ENCODE measurements at regions not wholly inside any gene's neighbourhood (a gene's known extent, or its start where the extent isn't known, plus 50 kb on each side); places are given as distances from the start of the nearest gene placed in this dataset.
"Not testable (repeated sequence)": the region's sequence is repeated elsewhere in the genome, so short reads cannot be mapped to it uniquely, and the experiment has no call there.

DNA sequence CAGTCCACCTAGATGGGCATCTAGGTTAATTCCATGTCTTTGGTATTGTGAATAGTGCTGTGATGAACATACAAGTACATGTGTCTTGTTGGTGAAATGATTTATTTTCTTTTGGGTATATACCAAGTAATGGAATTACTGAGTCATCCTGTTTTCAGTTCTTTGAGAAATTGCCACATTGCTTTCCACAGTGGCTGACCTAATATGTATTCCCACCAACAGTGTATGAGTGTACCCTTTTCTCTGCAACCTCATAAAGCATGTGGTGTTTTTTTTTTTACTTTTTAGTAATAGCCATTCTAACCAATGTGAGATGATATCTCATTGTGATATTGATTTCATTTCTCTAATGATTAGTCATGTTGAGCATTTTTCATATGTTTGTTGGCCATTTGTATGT is 86.0 kb upstream of the NDN start:
- TF ChIP-seq EP300 (IDR thresholded peaks at IDR 0.05): no peak
- TF ChIP-seq, protein P1, sequence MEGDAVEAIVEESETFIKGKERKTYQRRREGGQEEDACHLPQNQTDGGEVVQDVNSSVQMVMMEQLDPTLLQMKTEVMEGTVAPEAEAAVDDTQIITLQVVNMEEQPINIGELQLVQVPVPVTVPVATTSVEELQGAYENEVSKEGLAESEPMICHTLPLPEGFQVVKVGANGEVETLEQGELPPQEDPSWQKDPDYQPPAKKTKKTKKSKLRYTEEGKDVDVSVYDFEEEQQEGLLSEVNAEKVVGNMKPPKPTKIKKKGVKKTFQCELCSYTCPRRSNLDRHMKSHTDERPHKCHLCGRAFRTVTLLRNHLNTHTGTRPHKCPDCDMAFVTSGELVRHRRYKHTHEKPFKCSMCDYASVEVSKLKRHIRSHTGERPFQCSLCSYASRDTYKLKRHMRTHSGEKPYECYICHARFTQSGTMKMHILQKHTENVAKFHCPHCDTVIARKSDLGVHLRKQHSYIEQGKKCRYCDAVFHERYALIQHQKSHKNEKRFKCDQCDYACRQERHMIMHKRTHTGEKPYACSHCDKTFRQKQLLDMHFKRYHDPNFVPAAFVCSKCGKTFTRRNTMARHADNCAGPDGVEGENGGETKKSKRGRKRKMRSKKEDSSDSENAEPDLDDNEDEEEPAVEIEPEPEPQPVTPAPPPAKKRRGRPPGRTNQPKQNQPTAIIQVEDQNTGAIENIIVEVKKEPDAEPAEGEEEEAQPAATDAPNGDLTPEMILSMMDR (IDR thresholded peaks at IDR 0.05): no peak
- TF ChIP-seq POLR2AphosphoS5 (IDR thresholded peaks at IDR 0.05): no peak
- no peak for TF ChIP-seq POLR2A (IDR thresholded peaks at IDR 0.05)
- no peaks in the 10 kb centered on the region for H3K4me1 ChIP-seq
- H3K36me3 ChIP-seq: no peaks in the 10 kb centered on the region
- no peaks in the 10 kb centered on the region for H3K9me3 ChIP-seq
- DNase-seq: no peak
- no peaks in the 10 kb centered on the region for H3K27me3 ChIP-seq
- no peak overlapping the region for H3K27ac ChIP-seq
- intact Hi-C loops (cut with DNase I): no loop called here
- H3K4me3 ChIP-seq: no peak overlapping the region

DNA sequence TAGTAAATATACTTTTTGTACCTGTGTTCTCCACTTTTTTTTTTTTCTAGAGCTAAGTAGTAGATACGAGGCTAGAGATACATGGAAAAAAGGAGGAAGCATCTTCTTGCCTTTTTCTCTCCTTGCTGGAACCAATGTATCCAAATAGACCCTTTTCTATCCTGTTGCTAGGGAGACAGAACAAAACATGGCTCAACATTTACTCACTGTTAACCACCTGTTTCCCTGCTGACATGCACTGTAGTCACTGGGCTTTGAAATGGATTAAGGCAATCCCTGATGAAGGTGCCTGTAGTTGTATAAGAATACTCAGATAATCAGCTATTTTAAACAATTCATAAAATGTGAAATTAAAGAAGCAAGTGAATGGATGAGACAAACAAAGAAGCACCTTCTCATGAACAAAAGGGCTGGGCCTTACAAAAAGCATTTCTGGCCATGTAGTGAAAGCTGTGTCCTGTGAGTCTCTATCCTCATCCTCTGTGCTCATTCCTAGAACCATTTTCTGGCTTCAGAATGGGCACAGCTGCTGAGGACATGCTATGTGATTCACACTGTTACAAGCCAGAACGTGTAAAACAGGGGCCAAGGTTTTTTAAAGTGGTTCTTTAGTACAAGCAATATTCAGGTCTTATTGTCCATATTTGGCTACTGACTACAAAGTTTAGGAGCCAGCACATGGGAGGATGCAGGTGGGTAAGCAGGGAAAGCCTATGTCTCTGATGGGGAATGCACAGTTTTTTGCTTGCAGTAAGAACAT is 100.4 kb upstream of the NDN start:
- no peak for DNase-seq
- no peaks in the 10 kb centered on the region for H3K4me1 ChIP-seq
- WGBS, 2 donors: 31 to 33% methylated on average over 2 of the region's 2 CpGs
- intact Hi-C loops (cut with DNase I): no loop called here
- H3K9me3 ChIP-seq: peaks cover 0 to under 1% (median 0%) of the 10 kb centered on the region in 4 donors
- no peaks in the 10 kb centered on the region for H3K36me3 ChIP-seq
- H3K27me3 ChIP-seq: no peaks in the 10 kb centered on the region
- TF ChIP-seq POLR2AphosphoS5 (IDR thresholded peaks at IDR 0.05) (no peak), POLR2A (IDR thresholded peaks at IDR 0.05) (no peak)
- TF ChIP-seq, protein P1 (IDR thresholded peaks at IDR 0.05): no peak
- no peak overlapping the region for H3K4me3 ChIP-seq
- no peak overlapping the region for H3K27ac ChIP-seq

DNA sequence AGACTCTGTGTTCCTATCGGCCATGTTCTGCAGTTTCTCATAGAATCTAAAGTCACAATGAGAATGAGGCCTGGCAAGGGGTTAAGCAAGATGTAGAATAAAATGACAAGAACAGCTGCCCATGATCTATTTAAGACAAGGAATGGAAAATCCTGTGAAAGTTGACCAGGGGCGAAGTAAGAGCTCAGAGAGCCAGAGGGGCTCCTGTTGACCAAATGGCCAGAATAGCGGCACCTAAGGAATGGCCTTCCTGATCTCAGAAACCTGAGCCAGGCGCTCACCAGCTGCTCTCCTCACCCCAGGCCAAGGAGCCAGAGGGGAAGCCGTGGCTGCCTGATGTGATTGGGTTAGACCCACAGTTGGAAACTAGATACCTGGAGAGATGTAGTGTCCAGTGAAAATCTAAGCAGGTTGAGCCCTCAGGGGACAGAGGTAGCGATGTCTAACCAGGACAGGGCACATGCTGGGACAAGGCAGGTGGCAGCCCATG is 106.1 kb upstream of the NDN start:
- peaks cover 0 to 2% (median 0%) of the 10 kb centered on the region in 4 donors for H3K9me3 ChIP-seq
- H3K4me3 ChIP-seq: no peak overlapping the region
- TF ChIP-seq POLR2AphosphoS5 (IDR thresholded peaks at IDR 0.05): no peak
- H3K4me1 ChIP-seq: no peaks in the 10 kb centered on the region
- intact Hi-C loops (cut with DNase I): no loop called here
- H3K27me3 ChIP-seq: peaks cover 0 to 5% (median 0%) of the 10 kb centered on the region in 3 donors
- 65 to 78% methylated on average over 6 of the region's 6 CpGs for WGBS, 2 donors
- H3K27ac ChIP-seq: no peak overlapping the region
- no peaks in the 10 kb centered on the region for H3K36me3 ChIP-seq
- DNase-seq: no peak

DNA sequence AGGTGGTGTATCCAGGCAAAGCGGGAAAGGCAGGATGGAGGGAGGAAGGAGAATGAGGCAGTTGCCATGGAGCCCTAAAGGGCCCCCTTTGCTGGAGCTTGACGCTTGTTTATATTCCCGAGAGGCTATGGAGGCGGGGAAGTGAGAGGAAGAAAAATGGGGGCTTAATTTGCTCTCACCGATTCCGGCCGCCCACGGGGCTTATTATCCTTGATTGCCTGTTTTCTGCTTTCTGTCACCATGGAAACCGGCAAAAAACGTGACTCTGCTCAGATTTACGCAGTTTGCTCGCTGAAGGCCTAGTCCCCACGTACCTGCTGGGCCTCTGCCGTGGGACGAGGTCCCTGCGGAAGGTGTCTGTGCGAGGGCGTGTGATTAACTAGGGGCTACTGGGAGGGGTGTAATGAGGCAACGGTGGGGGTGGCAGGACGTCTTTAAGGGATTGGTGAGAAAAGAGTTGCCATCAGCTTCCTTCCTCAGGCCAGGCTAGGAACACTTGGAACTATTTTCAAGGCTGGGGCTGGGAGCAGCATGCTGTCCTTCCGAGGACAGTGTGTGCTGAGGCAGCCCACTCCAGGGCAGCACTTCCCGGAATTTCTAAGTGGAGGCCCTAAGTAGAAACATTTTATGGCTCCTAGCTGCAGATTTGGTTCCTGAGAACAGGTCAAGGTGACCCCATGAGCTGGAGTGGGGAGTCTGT is 110.8 kb upstream of the NDN start:
- H3K27ac ChIP-seq: no peak overlapping the region
- H3K27me3 ChIP-seq: peaks cover 0 to 5% (median 0%) of the 10 kb centered on the region in 3 donors
- TF ChIP-seq, protein P1 (IDR thresholded peaks at IDR 0.05): no peak
- TF ChIP-seq POLR2A (IDR thresholded peaks at IDR 0.05): no peak
- TF ChIP-seq EP300 (IDR thresholded peaks at IDR 0.05): no peak
- TF ChIP-seq POLR2AphosphoS5 (IDR thresholded peaks at IDR 0.05): no peak
- peaks cover 0 to 5% (median 0%) of the 10 kb centered on the region in 4 donors for H3K9me3 ChIP-seq
- no peak overlapping the region for H3K4me3 ChIP-seq
- no peak for DNase-seq
- 63 to 74% methylated on average over 22 of the region's 22 CpGs for WGBS, 2 donors
- no peaks in the 10 kb centered on the region for H3K4me1 ChIP-seq
- H3K36me3 ChIP-seq: no peaks in the 10 kb centered on the region
- intact Hi-C loops (cut with DNase I): no loop called here

DNA sequence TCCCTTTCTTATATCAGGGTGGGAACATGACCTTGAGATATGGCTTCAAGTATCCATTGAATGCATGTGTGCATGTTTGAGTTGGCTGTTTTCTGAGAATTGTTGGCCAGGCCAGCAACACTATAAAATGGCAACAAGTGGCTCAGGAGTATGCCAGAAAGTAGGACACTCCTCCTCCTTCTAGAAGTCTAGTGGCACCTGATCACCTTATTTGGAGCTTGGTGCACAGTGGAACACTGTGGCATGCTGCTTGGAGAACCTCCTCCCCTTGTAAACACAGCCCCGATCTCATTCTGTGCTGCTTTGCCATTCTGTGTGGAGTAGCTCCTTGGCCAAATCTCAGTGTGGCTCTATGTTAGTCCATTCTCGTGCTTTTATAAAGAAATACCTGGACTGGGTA is 114.8 kb upstream of the NDN start:
- intact Hi-C loops (cut with DNase I): no loop called here

DNA sequence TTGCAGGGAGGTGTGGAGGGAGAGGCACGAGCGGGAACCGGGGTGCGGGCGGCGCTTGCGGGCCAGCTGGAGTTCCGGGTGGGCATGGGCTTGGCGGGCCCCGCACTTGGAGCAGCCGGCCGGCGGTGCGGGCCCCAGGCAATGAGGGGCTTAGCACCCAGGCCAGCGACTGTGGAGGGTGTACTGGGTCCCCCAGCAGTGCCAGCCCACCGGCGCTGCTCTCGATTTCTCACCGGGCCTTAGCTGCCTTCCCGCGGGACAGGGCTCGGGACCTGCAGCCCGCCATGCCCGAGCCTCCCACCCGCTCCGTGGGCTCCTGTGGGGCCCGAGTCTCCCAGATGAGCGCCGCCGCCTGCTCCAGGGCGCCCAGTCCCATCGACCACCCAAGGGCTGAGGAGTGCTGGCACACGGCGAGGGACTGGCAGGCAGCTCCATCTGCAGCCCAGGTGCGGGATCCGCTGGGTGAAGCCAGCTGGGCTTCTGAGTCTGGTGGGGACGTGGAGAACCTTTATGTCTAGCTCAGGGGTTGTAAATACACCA is 115.9 kb upstream of the NDN start:
- H3K4me1 ChIP-seq; H3K36me3 ChIP-seq; H3K4me3 ChIP-seq; intact Hi-C loops (cut with DNase I); H3K27ac ChIP-seq; H3K27me3 ChIP-seq; H3K9me3 ChIP-seq; DNase-seq: not testable (repeated sequence)
- 89% methylated on average over 37 of the region's 37 CpGs for WGBS, 2 donors

More for the DNA sequence above, 114.8 kb upstream of the NDN start:
- Histone ChIP-seq H3K4me1 (no peaks in the 10 kb centered on the region), H3K27me3 (peaks cover 0 to 5% (median 0%) of the 10 kb centered on the region in 3 donors), H3K27ac (no peak overlapping the region), H3K4me3 (no peak overlapping the region), H3K9me3 (peaks cover 0 to 3% (median 0%) of the 10 kb centered on the region in 4 donors), H3K36me3 (no peaks in the 10 kb centered on the region)
- WGBS, 2 donors: 64 to 79% methylated on average over 2 of the region's 2 CpGs
- no peak for TF ChIP-seq POLR2AphosphoS5 (IDR thresholded peaks at IDR 0.05)
- TF ChIP-seq, protein P1 (IDR thresholded peaks at IDR 0.05): no peak
- no peak for TF ChIP-seq EP300 (IDR thresholded peaks at IDR 0.05)
- no peak for TF ChIP-seq POLR2A (IDR thresholded peaks at IDR 0.05)
- no peak for DNase-seq

Measured in sigmoid colon (tissue), 6 donors.